HEK293T (cell line): ENCODE measurements at regions not wholly inside any gene's neighbourhood (a gene's known extent, or its start where the extent isn't known, plus 50 kb on each side); places are given as distances from the start of the nearest gene placed in this dataset.
"Not testable (repeated sequence)": the region's sequence is repeated elsewhere in the genome, so short reads cannot be mapped to it uniquely, and the experiment has no call there.

ENCODE experiments used
- ARNT ChIP-seq: fragments of 450-650 bp; IDR thresholded peaks from 2 replicates; pipeline ENCODE4 v1.6.1; 2017; ENCODE audit warnings: mild to moderate bottlenecking
- ELF4 ChIP-seq: fragments of 450-650 bp; IDR thresholded peaks from 2 replicates; pipeline ENCODE4 v1.6.1; 2017; ENCODE audit warnings: antibody characterized with exemption
- SUZ12 ChIP-seq: fragments of 450-650 bp; IDR thresholded peaks from 2 replicates; pipeline ENCODE4 v1.6.1; 2016; ENCODE audit warnings: mild to moderate bottlenecking
- ZNF384 ChIP-seq: fragments of 450-650 bp; IDR thresholded peaks from 2 replicates; pipeline ENCODE4 v1.6.1; 2016

- not testable (repeated sequence) for TF ChIP-seq SUZ12, ARNT, ZNF384, ELF4
These were observed 746.3 kb upstream of the TPTE start for GRCh38 chr21:9774901-9775593.
